HFFc6 (cell line): ENCODE measurements at regions not wholly inside any gene's neighbourhood (a gene's known extent, or its start where the extent isn't known, plus 50 kb on each side); places are given as distances from the start of the nearest gene placed in this dataset.

ENCODE experiments used
- DNase-seq: peaks from one replicate; pipeline ENCODE4 v3.0.0-alpha.2; 2018
- H3K27ac Mint-ChIP-seq: 2 replicates; pipeline ENCODE4 v1.8.0; 2020; ENCODE audit warnings: mild to moderate bottlenecking, mixed read lengths
- H3K27me3 Mint-ChIP-seq: 2 replicates; pipeline ENCODE4 v1.8.0; 2021; ENCODE audit warnings: mild to moderate bottlenecking, moderate library complexity, mixed read lengths; ENCODE audit not compliant: insufficient read depth
- H3K36me3 Mint-ChIP-seq: 2 replicates; pipeline ENCODE4 v1.8.0; 2021; ENCODE audit warnings: low read depth, mixed read lengths
- H3K4me1 Mint-ChIP-seq: 2 replicates; pipeline ENCODE4 v1.8.0; 2020; ENCODE audit warnings: low read depth, mixed read lengths
- H3K4me3 Mint-ChIP-seq: 2 replicates; pipeline ENCODE4 v1.8.0; 2020; ENCODE audit warnings: mild to moderate bottlenecking, moderate library complexity, mixed read lengths
- H3K9me3 Mint-ChIP-seq: 2 replicates; pipeline ENCODE4 v1.8.0; 2020; ENCODE audit warnings: mild to moderate bottlenecking, mixed read lengths
- CTCF ChIP-seq: fragments of 200-600 bp; sonication (generic); IDR thresholded peaks from 2 replicates; pipeline ENCODE4 v1.5.0; 2021; ENCODE audit warnings: antibody characterized with exemption, mild to moderate bottlenecking

DNA sequence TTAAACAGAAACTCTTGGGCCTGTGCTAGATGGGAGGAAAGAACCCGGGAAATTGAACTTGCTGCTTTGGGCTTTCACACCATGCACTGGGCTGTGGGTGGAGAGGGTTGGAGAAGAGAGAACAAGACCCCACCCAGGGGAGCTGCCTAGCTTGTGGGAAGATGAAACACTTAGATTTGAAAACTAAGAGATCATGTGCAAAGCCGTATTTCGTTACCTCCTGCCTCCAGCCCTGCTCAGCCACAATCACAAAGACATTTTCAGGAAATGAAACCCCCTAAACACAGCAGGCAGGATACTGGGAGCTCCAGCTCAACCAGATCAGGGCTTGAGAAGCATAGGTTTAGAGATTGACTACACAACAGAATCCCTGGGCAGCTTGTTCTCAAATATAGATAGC lies 183.0 kb upstream of the C2CD4B start:
- Mint-ChIP-seq H3K4me3 (no peak overlapping the region), H3K27me3 (peaks cover 30% of the 10 kb centered on the region), H3K27ac (no peak overlapping the region), H3K4me1 (peaks cover 5% of the 10 kb centered on the region; the same call in 1 of the 2 replicates), H3K9me3 (no peaks in the 10 kb centered on the region), H3K36me3 (no peaks in the 10 kb centered on the region)
- no peak for TF ChIP-seq CTCF
- no peak for DNase-seq

DNA sequence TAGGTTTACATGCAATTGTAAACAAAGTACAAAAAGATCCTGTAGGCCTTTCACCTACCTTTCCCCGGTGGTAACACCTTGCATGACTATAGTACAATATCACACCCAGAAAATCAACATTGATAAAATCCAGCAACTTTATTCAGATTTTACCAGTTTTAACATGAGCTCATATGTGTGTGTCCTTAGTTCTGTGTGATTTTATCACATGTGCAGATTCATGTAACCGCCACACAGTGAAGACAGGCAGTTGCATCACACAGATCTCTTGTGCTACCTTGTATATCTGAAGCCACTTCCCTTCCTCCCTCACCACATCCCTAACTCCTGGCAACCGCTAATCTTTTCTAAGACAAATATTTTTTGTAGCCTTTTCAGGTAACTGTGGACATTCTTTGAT lies 183.5 kb upstream of the C2CD4B start:
- no peaks in the 10 kb centered on the region for H3K36me3 Mint-ChIP-seq
- peaks cover 5% of the 10 kb centered on the region; the same call in 1 of the 2 replicates for H3K4me1 Mint-ChIP-seq
- TF ChIP-seq CTCF, result no peak
- no peak overlapping the region for H3K4me3 Mint-ChIP-seq
- DNase-seq, result no peak
- H3K9me3 Mint-ChIP-seq, result no peaks in the 10 kb centered on the region
- peaks cover 35% of the 10 kb centered on the region for H3K27me3 Mint-ChIP-seq
- H3K27ac Mint-ChIP-seq, result no peak overlapping the region

DNA sequence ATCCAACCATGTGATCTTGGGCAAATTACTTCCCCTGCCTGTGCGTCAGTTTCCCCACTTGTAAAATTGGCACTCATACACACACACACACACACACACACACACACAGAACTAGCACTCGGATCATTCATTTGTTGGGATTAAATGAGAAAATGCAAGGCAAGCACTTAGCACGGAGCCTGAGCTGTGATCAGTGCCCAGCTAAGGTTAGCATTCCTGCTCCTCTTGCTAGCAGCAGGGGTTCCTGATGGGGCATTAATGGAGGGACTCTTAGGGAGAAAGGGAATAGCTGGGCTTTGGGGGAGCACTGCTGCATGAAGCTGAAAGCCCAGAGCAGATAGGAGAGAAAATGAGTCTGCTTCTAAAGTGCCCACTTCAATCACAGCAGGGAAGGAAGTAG lies 187.7 kb upstream of the C2CD4B start:
- no peaks in the 10 kb centered on the region for H3K36me3 Mint-ChIP-seq
- no peak for TF ChIP-seq CTCF
- DNase-seq, result no peak
- no peaks in the 10 kb centered on the region for H3K9me3 Mint-ChIP-seq
- H3K27me3 Mint-ChIP-seq, result peaks cover 34% of the 10 kb centered on the region
- no peak overlapping the region for H3K27ac Mint-ChIP-seq
- no peaks in the 10 kb centered on the region for H3K4me1 Mint-ChIP-seq
- no peak overlapping the region for H3K4me3 Mint-ChIP-seq

DNA sequence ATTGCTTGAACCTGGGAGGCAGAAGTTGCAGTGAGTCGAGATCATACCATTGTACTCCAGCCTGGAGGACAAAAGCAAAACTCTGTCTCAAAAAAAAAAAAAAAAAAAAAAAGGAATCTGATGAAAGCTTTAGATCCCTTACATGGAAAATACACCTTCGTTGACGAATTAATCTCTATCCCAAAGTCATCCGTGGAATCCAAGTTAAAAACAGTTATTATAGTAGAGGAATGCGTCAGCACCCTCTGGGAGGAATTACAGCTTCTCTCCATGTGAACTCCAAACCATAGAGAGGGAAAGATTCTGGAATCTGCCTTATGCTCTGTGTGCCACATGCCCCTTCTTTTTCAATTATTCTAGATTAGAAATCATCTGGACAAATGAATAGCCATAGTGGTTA lies 192.3 kb upstream of the C2CD4B start:
- DNase-seq, result no peak
- Mint-ChIP-seq H3K4me3 (no peak overlapping the region), H3K4me1 (peaks cover 9% of the 10 kb centered on the region), H3K9me3 (no peaks in the 10 kb centered on the region), H3K36me3 (no peaks in the 10 kb centered on the region), H3K27me3 (peaks cover 36% of the 10 kb centered on the region), H3K27ac (no peak overlapping the region)
- no peak for TF ChIP-seq CTCF

DNA sequence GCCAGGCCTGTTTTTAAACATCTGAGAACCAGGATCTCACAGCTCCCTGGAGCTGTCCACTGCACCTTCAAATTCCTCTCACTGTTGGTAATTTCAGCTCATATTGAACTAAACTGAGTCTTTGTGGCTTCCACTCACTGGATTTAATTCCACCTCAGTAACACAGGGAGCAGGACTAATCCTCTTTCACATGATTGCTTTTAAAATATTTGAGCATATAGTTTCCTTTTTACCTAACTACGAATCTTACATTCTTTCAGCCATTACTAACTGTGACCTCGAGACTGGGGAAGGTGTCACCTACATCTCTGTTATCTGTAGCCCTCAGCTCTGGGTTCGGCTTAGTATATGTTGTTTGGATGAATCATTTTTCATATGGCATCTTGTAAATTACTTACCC lies 194.3 kb upstream of the C2CD4B start:
- Mint-ChIP-seq H3K4me3 (no peak overlapping the region), H3K27me3 (peaks cover 26% of the 10 kb centered on the region), H3K9me3 (no peaks in the 10 kb centered on the region), H3K36me3 (no peaks in the 10 kb centered on the region), H3K27ac (no peak overlapping the region), H3K4me1 (peaks cover 15% of the 10 kb centered on the region)
- DNase-seq, result no peak
- no peak for TF ChIP-seq CTCF
